ENCODE measurements at regions not wholly inside any gene's neighbourhood (a gene's known extent, or its start where the extent isn't known, plus 50 kb on each side); places are given as distances from the start of the nearest gene placed in this dataset.

DNA sequence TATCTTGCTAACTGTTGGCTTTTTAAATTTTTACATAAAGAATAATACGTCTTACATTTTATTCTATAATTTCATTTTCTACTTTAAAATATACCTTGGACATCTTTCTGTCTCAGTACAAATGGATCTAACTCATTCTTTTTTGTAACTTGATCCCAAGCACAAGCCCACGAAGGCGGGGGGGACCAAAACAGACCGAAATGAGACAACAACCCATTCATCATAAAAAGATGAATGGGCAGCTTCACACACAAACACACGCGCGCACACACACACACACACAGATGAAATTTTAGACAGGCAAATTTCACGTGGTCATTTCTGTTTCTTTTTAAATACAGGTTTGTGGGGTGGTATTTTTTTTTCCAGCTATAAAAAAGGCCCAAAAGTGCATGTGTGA lies 271.3 kb upstream of the TOPAZ1 start:
- H3K9me3 ChIP-seq (ENCODE audit: control insufficient read depth, insufficient read depth, low read length): no peaks in the 10 kb centered on the region
- no peak overlapping the region for H3K27ac ChIP-seq (ENCODE audit: low read depth, low read length)
- no peak overlapping the region for H3K4me3 ChIP-seq (ENCODE audit: low read depth, low read length)
- peaks cover 19% of the 10 kb centered on the region for H3K27me3 ChIP-seq (ENCODE audit: control insufficient read depth, insufficient read depth, low read length)
- ChIA-PET CTCF (no interaction called here), POLR2A (no interaction called here)
- DNase-seq (ENCODE audit: low read depth, low spot score): no peak
- TF ChIP-seq, protein P1, sequence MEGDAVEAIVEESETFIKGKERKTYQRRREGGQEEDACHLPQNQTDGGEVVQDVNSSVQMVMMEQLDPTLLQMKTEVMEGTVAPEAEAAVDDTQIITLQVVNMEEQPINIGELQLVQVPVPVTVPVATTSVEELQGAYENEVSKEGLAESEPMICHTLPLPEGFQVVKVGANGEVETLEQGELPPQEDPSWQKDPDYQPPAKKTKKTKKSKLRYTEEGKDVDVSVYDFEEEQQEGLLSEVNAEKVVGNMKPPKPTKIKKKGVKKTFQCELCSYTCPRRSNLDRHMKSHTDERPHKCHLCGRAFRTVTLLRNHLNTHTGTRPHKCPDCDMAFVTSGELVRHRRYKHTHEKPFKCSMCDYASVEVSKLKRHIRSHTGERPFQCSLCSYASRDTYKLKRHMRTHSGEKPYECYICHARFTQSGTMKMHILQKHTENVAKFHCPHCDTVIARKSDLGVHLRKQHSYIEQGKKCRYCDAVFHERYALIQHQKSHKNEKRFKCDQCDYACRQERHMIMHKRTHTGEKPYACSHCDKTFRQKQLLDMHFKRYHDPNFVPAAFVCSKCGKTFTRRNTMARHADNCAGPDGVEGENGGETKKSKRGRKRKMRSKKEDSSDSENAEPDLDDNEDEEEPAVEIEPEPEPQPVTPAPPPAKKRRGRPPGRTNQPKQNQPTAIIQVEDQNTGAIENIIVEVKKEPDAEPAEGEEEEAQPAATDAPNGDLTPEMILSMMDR (IDR thresholded peaks at IDR 0.05; ENCODE audit: low read depth, low read length): no peak

DNA sequence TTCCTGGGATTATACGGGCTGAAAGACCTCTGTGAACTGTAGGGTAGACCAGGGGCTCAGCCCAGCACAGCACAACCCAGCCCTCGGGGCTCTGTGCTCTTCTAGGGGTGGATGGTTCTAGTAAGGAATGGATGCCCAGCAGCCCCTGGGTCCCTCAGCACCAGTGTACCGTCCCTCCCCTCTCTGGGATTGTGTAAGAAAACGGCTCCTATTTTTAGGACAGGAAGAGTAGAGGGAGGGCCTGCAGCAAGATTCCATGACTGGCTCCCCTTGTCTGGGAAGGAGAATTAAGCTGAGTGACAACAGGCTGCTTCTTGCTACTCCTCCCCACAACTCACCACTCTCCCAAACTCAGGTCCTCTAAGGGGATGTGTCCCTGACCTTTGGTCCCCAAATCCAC lies 270.8 kb upstream of the TOPAZ1 start:
- TF ChIP-seq, protein P1 (IDR thresholded peaks at IDR 0.05; ENCODE audit: low read depth, low read length): no peak
- no peak for DNase-seq (ENCODE audit: low read depth, low spot score)
- H3K27ac ChIP-seq (ENCODE audit: low read depth, low read length): no peak overlapping the region
- ChIA-PET CTCF (no interaction called here), POLR2A (interaction anchor here (0.6 kb wide), 1 partner anchor 9 kb away, joined by 5 read pairs; no protein-coding TSS in a partner anchor)
- peaks cover 16% of the 10 kb centered on the region for H3K27me3 ChIP-seq (ENCODE audit: control insufficient read depth, insufficient read depth, low read length)
- H3K9me3 ChIP-seq (ENCODE audit: control insufficient read depth, insufficient read depth, low read length): no peaks in the 10 kb centered on the region
- H3K4me3 ChIP-seq (ENCODE audit: low read depth, low read length): no peak overlapping the region

DNA sequence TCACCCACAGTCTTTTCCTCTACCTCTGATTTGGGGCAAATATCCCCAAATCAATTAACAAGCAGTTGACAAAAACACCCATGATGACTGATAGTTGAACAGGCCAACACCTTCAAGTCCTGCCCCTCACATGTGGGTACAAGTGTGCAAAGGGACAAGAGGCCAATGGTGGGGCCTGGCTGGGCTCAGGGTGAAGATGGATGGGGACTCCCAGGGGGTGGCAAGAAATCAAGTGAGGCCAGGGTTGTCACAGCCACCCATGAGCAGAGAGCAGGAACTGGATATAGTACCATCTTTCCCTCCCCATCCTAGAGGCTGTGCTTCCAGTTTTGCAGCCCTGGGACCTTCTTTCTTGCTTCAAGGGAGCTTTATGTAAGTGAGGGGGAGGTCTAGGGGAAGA lies 270.2 kb upstream of the TOPAZ1 start:
- H3K4me3 ChIP-seq (ENCODE audit: low read depth, low read length): no peak overlapping the region
- DNase-seq (ENCODE audit: low read depth, low spot score): no peak
- TF ChIP-seq, protein P1 (IDR thresholded peaks at IDR 0.05; ENCODE audit: low read depth, low read length): no peak
- H3K27ac ChIP-seq (ENCODE audit: low read depth, low read length): no peak overlapping the region
- H3K9me3 ChIP-seq (ENCODE audit: control insufficient read depth, insufficient read depth, low read length): no peaks in the 10 kb centered on the region
- ChIA-PET CTCF (no interaction called here), POLR2A (no interaction called here)
- peaks cover 13% of the 10 kb centered on the region for H3K27me3 ChIP-seq (ENCODE audit: control insufficient read depth, insufficient read depth, low read length)

DNA sequence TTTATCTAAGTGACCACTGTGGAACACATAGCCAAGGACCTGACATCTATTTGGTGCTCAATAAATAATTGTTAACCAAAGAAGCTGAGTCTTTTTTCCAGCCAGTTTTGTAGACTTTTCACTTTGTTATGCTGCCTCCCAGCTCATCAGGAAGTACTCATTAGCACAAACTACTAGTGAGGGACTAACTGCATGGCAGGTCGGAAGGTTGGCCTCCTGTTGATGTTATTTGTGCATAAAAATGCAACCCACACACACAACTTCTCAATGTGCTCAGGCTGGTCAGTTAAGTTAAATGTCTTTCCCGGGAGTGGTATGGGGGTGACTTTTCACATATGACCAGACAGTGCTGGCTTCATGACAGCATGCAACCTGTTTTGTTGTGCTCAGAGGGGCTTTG lies 263.0 kb upstream of the TOPAZ1 start:
- TF ChIP-seq, protein P1 (IDR thresholded peaks at IDR 0.05; ENCODE audit: low read depth, low read length): no peak
- CTCF ChIA-PET: no interaction called here
- no peak overlapping the region for H3K27ac ChIP-seq (ENCODE audit: low read depth, low read length)
- POLR2A ChIA-PET: no interaction called here
- peaks cover 3% of the 10 kb centered on the region for H3K27me3 ChIP-seq (ENCODE audit: control insufficient read depth, insufficient read depth, low read length)
- H3K9me3 ChIP-seq (ENCODE audit: control insufficient read depth, insufficient read depth, low read length): no peaks in the 10 kb centered on the region
- no peak for DNase-seq (ENCODE audit: low read depth, low spot score)
- H3K4me3 ChIP-seq (ENCODE audit: low read depth, low read length): no peak overlapping the region

DNA sequence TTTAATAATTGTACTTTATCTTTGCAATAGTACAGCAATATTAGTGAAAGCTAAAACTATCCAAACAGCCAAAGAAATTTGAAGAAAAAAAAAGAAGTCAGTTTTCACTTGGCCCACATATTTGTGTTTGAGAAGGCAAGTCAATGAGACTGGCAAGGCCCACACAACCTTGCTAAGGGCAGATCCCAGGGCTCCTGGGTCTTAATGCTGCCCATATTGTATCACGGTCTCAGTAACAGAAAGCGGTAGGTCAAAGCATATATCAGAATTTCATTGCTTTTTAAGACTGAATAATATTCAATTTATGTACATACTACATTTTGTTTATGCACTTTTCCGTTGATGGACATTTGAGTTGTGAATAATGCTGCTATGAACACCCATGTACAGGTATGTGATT lies 262.0 kb upstream of the TOPAZ1 start:
- POLR2A ChIA-PET: no interaction called here
- DNase-seq (ENCODE audit: low read depth, low spot score): no peak

More for the DNA sequence above, 262.0 kb upstream of the TOPAZ1 start:
- Histone ChIP-seq H3K27me3 (ENCODE audit: control insufficient read depth, insufficient read depth, low read length) (peaks cover 3% of the 10 kb centered on the region), H3K27ac (ENCODE audit: low read depth, low read length) (no peak overlapping the region), H3K4me3 (ENCODE audit: low read depth, low read length) (no peak overlapping the region), H3K9me3 (ENCODE audit: control insufficient read depth, insufficient read depth, low read length) (no peaks in the 10 kb centered on the region)
- CTCF ChIA-PET: no interaction called here
- TF ChIP-seq, protein P1 (IDR thresholded peaks at IDR 0.05; ENCODE audit: low read depth, low read length): no peak

All from AG04450 (cell line).